Endothelial cell of umbilical vein (primary cell): ENCODE measurements at regions not wholly inside any gene's neighbourhood (a gene's known extent, or its start where the extent isn't known, plus 50 kb on each side); places are given as distances from the start of the nearest gene placed in this dataset.

ENCODE experiments used
- BruUV-seq: library from RNA; stranded (reverse); fragments of 400-500 nt; replicated peaks from 2 replicates; lab custom pipeline; 2021; lab: Mats Ljungman, UMichigan
- CTCF ChIA-PET: fragments of 300-600, 350-600 bp; sonication (Branson Sonifier 250); formaldehyde crosslinking; loops from one replicate; lab custom pipeline; 2021; ENCODE audit warnings: antibody characterized with exemption, inconsistent platforms; lab: Charles Lee
- POLR2A ChIA-PET: fragments of 300-600, 350-600 bp; sonication (Branson Sonifier 250); formaldehyde crosslinking; loops from one replicate; lab custom pipeline; 2021; ENCODE audit warnings: antibody characterized with exemption, inconsistent platforms; lab: Charles Lee
- DNase-seq: peaks from one replicate; pipeline ENCODE4 v3.0.0-alpha.2; 2011; ENCODE audit warnings: low read depth, low spot score
- FAIRE-seq: peaks from 2 replicates; lab custom pipeline; 2011; peaks lifted over from hg19 to GRCh38; lab: Jason Lieb, UNC
- H2AFZ ChIP-seq: 2 replicates; pipeline ENCODE4 v1.6.0; 2012; ENCODE audit warnings: low read depth, low read length, control low read depth, inconsistent platforms
- H3K27ac ChIP-seq: 2 replicates; pipeline ENCODE4 v1.5.1; 2011; ENCODE audit warnings: low read depth, mild to moderate bottlenecking, control low read depth, low read length, moderate library complexity; ENCODE audit not compliant: insufficient read depth
- H3K27me3 ChIP-seq, 2 experiments: 2 replicates each; pipeline versions ENCODE4 v1.6.0 to v1.6.1; 2011; ENCODE audit warnings: low read length in 2 of 2, mixed read lengths in 1 of 2; ENCODE audit not compliant: control insufficient read depth in 2 of 2, insufficient read depth in 2 of 2
- H3K36me3 ChIP-seq, 2 experiments: 2 replicates in 1 of 2; 3 replicates in 1 of 2; pipeline ENCODE4 v1.5.1; 2011; ENCODE audit warnings: low read length in 2 of 2, mild to moderate bottlenecking in 1 of 2, moderate library complexity in 1 of 2; ENCODE audit not compliant: control insufficient read depth in 2 of 2, insufficient read depth in 2 of 2; ENCODE audit errors: extremely low read depth in 1 of 2
- H3K4me1 ChIP-seq: 3 replicates; pipeline ENCODE4 v1.5.1; 2011; ENCODE audit warnings: mild to moderate bottlenecking, low read length; ENCODE audit not compliant: control insufficient read depth, insufficient read depth; ENCODE audit errors: extremely low read depth
- H3K4me2 ChIP-seq: 2 replicates; pipeline ENCODE4 v1.6.1; 2011; ENCODE audit warnings: low read length, control low read depth, mixed read lengths; ENCODE audit not compliant: insufficient read depth
- H3K4me3 ChIP-seq, 3 experiments: fragments of 200-600 bp in 1 of 3; sonication (generic), shearing (Covaris generic) in 1 of 3; replicated peaks in 1 of 3; 2 replicates each; pipeline ENCODE4 v1.5.1; 2011 to 2016; ENCODE audit warnings: control low read depth in 3 of 3, low read length in 3 of 3, mild to moderate bottlenecking in 2 of 3, inconsistent platforms in 1 of 3, low read depth in 1 of 3, moderate library complexity in 1 of 3; ENCODE audit not compliant: insufficient read depth in 1 of 3
- H3K79me2 ChIP-seq: 2 replicates; pipeline ENCODE4 v1.6.0; 2012; ENCODE audit warnings: low read length, inconsistent platforms; ENCODE audit not compliant: control insufficient read depth, insufficient read depth
- H3K9ac ChIP-seq: replicated peaks from 2 replicates; pipeline ENCODE3; 2011; ENCODE audit warnings: low read length, control low read depth; ENCODE audit not compliant: insufficient read depth; ENCODE audit errors: extremely low read depth
- H3K9me1 ChIP-seq: replicated peaks from 3 replicates; pipeline ENCODE4 v1.6.0; 2011; ENCODE audit warnings: mild to moderate bottlenecking, low read length; ENCODE audit not compliant: control insufficient read depth, insufficient read depth; ENCODE audit errors: extremely low read depth
- H3K9me3 ChIP-seq: replicated peaks from 2 replicates; pipeline ENCODE4 v1.5.1; 2012; ENCODE audit warnings: low read length, inconsistent platforms; ENCODE audit not compliant: control insufficient read depth, insufficient read depth
- H4K20me1 ChIP-seq: replicated peaks from 2 replicates; pipeline ENCODE3; 2011; ENCODE audit warnings: mild to moderate bottlenecking, low read length; ENCODE audit not compliant: control insufficient read depth, insufficient read depth; ENCODE audit errors: extremely low read depth
- CTCF ChIP-seq, 2 donors: IDR thresholded peaks; 1 replicate in 1 of 2; 2 replicates in 1 of 2; pipeline ENCODE4 v1.5.1; 2011; ENCODE audit warnings: low read length in 2 of 2, mild to moderate bottlenecking in 2 of 2, moderate library complexity in 2 of 2, control low read depth in 1 of 2, inconsistent platforms in 1 of 2, low read depth in 1 of 2; ENCODE audit not compliant: insufficient read depth in 1 of 2; ENCODE audit errors: extremely low read depth in 1 of 2
- EZH2 ChIP-seq: IDR thresholded peaks from 2 replicates; pipeline ENCODE4 v1.6.1; 2012; ENCODE audit warnings: borderline replicate concordance, low read depth, mild to moderate bottlenecking, moderate library complexity, low read length, inconsistent platforms; ENCODE audit not compliant: severe bottlenecking
- FOS ChIP-seq: IDR thresholded peaks from 2 replicates; pipeline ENCODE4 v1.6.1; 2011; ENCODE audit warnings: mild to moderate bottlenecking, low read length, moderate library complexity, borderline replicate concordance; ENCODE audit not compliant: insufficient read depth
- GATA2 ChIP-seq: IDR thresholded peaks from 2 replicates; pipeline ENCODE4 v1.7.0; 2011; ENCODE audit warnings: low read depth, mild to moderate bottlenecking, moderate library complexity, mixed read lengths, low read length; ENCODE audit not compliant: insufficient read length, insufficient read depth
- JUN ChIP-seq: IDR thresholded peaks from 2 replicates; pipeline ENCODE4 v1.6.1; 2011; ENCODE audit warnings: borderline replicate concordance, low read depth; ENCODE audit not compliant: insufficient read length, insufficient read depth
- MAX ChIP-seq: IDR thresholded peaks from 2 replicates; pipeline ENCODE4 v1.6.1; 2011; ENCODE audit not compliant: insufficient read depth, insufficient read length
- MYC ChIP-seq: IDR thresholded peaks from one replicate; pipeline ENCODE4 v1.6.1; 2011; ENCODE audit warnings: mild to moderate bottlenecking, low read depth, low read length
- POLR2A ChIP-seq: IDR thresholded peaks from 2 replicates; pipeline ENCODE4 v1.6.1; 2012; ENCODE audit warnings: low read depth, mild to moderate bottlenecking, control low read depth, low read length
- POLR2AphosphoS5 ChIP-seq: IDR thresholded peaks from 2 replicates; pipeline ENCODE4 v1.6.1; 2012; ENCODE audit warnings: low read depth, mild to moderate bottlenecking, control low read depth, low read length, moderate library complexity; ENCODE audit not compliant: insufficient read depth
- dilution Hi-C: fragments of 300-500 bp; cut with MboI; formaldehyde crosslinking; loops from one replicate; pipeline ENCODE4 v1.15.0; 2019; ENCODE audit warnings: low sequenced_read_pairs; ENCODE audit not compliant: extremely low pct_ligation_motif_present
- intact Hi-C: fragments of 100-400 bp; cut with micrococcal nuclease; formaldehyde crosslinking; loops from one replicate; pipeline ENCODE4 v1.10.0; 2022

GRCh38 chr10:45553613-45554012 is 119.0 kb downstream of the ZFAND4 start:
- TF ChIP-seq POLR2AphosphoS5: no peak
- TF ChIP-seq POLR2A: no peak
- TF ChIP-seq EZH2: no peak
- no peak for TF ChIP-seq MAX
- TF ChIP-seq GATA2: no peak
- TF ChIP-seq JUN: no peak
- TF ChIP-seq MYC: no peak
- no peak for TF ChIP-seq FOS
- no peak for TF ChIP-seq CTCF (IDR thresholded peaks at IDR 0.05; ENCODE audit: extremely low read depth in 1 of 2, insufficient read depth in 1 of 2, low read depth in 1 of 2, low read length in 2 of 2)
- BruUV-seq: no TSS peak
- ChIA-PET POLR2A (no interaction called here), CTCF (no interaction called here)
- intact Hi-C loops (no loop called here), dilution Hi-C loops (no loop called here)
- H3K4me2 ChIP-seq: no peak overlapping the region
- no peak overlapping the region for H3K27ac ChIP-seq
- H3K79me2 ChIP-seq: no peaks in the 10 kb centered on the region
- no peaks in the 10 kb centered on the region for H3K9me1 ChIP-seq
- no peak overlapping the region for H2AFZ ChIP-seq
- no peaks in the 10 kb centered on the region for H3K9me3 ChIP-seq
- H3K4me3 ChIP-seq: no peak overlapping the region
- peaks cover 41% of the 10 kb centered on the region for H3K4me1 ChIP-seq
- no peaks in the 10 kb centered on the region for H3K27me3 ChIP-seq
- no peaks in the 10 kb centered on the region for H3K36me3 ChIP-seq
- FAIRE-seq (no peak), DNase-seq (no peak)
- no peaks in the 10 kb centered on the region for H4K20me1 ChIP-seq
- no peak overlapping the region for H3K9ac ChIP-seq
